Nephron (organoid): ENCODE measurements at regions not wholly inside any gene's neighbourhood (a gene's known extent, or its start where the extent isn't known, plus 50 kb on each side); places are given as distances from the start of the nearest gene placed in this dataset.

ENCODE experiments used
- H3K27ac Mint-ChIP-seq, 3 experiments: 2 replicates each; pipeline ENCODE4 v1.8.0; 2020; ENCODE audit warnings: mixed read lengths in 3 of 3, mild to moderate bottlenecking in 2 of 3, moderate library complexity in 1 of 3
- H3K27me3 Mint-ChIP-seq: 2 replicates; pipeline ENCODE4 v1.8.0; 2021; ENCODE audit warnings: low read depth, mild to moderate bottlenecking, moderate library complexity, mixed read lengths
- H3K36me3 Mint-ChIP-seq: 2 replicates; pipeline ENCODE4 v1.8.0; 2020; ENCODE audit warnings: low read depth, mixed read lengths
- H3K4me1 Mint-ChIP-seq: 2 replicates; pipeline ENCODE4 v1.8.0; 2020; ENCODE audit warnings: mixed read lengths
- H3K4me3 Mint-ChIP-seq, 3 experiments: 2 replicates each; pipeline ENCODE4 v1.8.0; 2020; ENCODE audit warnings: mild to moderate bottlenecking in 3 of 3, mixed read lengths in 3 of 3, moderate library complexity in 2 of 3
- H3K9me3 Mint-ChIP-seq: 2 replicates; pipeline ENCODE4 v1.8.0; 2020; ENCODE audit warnings: mixed read lengths
- CTCF ChIP-seq, 3 experiments: fragments of 200-600 bp; sonication (generic); IDR thresholded peaks; one replicate each; pipeline ENCODE4 v1.5.0; 2021; ENCODE audit warnings: antibody characterized with exemption in 3 of 3; ENCODE audit not compliant: unreplicated experiment in 3 of 3

DNA sequence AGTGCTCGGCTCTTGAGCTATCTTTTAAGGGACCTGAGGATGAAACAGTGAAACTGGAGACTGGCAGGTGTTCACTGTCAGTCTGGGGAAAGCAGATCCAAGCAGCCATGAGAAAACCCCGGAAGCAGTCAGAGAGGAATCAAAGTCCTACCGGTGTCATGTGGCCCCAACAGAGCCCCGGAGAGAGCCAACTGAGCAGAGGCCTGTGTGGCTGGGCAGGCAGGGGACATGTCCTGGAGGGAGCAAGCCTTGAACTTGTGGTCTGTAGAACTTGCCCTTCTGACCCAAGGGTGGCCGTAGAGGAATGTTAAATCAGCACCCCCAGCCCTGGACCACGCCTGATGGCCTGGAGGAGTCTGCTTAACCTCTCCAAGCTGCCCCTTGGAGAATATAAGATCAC lies 113.7 kb upstream of the ZNF507 start:
- TF ChIP-seq CTCF (IDR thresholded peaks at IDR 0.05; ENCODE audit: unreplicated experiment in 3 of 3) = no peak
- Mint-ChIP-seq H3K4me3 (no peak overlapping the region), H3K27me3 (peaks cover 48% of the 10 kb centered on the region), H3K27ac (no peak overlapping the region), H3K4me1 (peaks cover 5% of the 10 kb centered on the region), H3K9me3 (no peaks in the 10 kb centered on the region), H3K36me3 (no peaks in the 10 kb centered on the region)

DNA sequence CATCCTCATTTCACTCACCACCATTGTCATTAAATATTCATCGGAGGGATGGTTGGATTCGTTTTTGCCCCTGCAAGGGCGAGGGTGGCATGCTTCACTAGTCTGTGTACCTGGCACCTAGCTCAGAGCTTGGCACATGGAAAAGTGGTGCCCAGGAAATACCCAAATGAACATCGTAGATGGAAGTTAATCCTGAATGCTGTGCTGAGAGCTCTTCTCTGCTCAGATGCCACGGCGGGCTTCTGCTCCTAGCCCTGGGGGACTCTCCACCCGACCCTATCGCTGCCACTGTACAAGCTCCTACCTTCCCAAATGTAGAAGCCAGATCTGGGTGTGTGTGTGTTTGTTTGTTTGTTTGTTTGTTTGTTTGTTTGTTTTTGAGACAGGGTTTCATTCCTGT lies 113.0 kb upstream of the ZNF507 start:
- Mint-ChIP-seq H3K27ac (no peak overlapping the region), H3K4me3 (no peak overlapping the region), H3K9me3 (peaks cover 4% of the 10 kb centered on the region), H3K4me1 (peaks cover 10% of the 10 kb centered on the region), H3K36me3 (peaks cover under 1% of the 10 kb centered on the region), H3K27me3 (peaks cover 48% of the 10 kb centered on the region)
- no peak for TF ChIP-seq CTCF (IDR thresholded peaks at IDR 0.05; ENCODE audit: unreplicated experiment in 3 of 3)

DNA sequence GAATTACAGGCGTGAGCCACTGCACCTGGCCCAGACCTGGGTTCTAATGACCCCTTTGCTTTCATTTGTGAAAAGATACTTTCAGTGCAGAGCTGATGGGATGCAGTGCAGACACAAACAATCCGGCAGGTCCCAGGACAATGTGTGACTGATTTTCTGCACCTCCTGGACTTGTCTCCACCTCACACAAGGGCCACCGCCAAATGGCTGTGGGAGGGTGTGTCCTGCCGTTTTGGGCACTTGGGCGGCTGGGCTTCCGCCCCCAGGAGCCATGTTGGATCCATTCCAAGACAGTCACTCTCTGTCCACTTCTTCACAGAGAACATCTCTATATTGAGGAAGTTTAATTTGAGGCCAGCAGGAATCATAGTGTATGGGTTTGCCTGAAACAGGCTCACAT lies 112.3 kb upstream of the ZNF507 start:
- H3K27me3 Mint-ChIP-seq = peaks cover 42% of the 10 kb centered on the region
- no peak for TF ChIP-seq CTCF (IDR thresholded peaks at IDR 0.05; ENCODE audit: unreplicated experiment in 3 of 3)
- H3K4me1 Mint-ChIP-seq = peaks cover 10% of the 10 kb centered on the region
- peaks cover 5% of the 10 kb centered on the region for H3K9me3 Mint-ChIP-seq
- peaks cover 3% of the 10 kb centered on the region for H3K36me3 Mint-ChIP-seq
- no peak overlapping the region for H3K27ac Mint-ChIP-seq
- no peak overlapping the region for H3K4me3 Mint-ChIP-seq

DNA sequence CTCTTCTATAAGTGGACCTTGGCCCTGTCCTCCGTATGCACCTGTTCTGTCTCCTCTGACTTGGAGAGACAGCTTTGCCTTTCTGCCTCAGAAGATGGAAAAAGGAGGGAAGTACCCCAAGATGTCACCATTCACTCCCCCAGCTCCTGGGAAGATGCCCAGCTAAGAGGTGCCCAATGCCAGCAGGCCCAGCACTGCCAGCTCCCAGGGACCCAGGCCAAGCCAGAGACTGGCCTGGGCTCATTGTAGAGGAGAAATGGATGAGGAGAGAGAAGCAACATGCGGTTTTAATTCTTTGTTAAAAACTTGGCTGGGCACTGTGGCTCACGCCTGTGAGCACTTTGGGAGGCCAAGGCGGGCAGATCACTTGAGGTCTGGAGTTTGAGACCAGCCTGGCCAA lies 111.5 kb upstream of the ZNF507 start:
- no peak overlapping the region for H3K4me3 Mint-ChIP-seq
- peaks cover 5% of the 10 kb centered on the region for H3K9me3 Mint-ChIP-seq
- H3K36me3 Mint-ChIP-seq = peaks cover 3% of the 10 kb centered on the region
- peaks cover 10% of the 10 kb centered on the region for H3K4me1 Mint-ChIP-seq
- H3K27ac Mint-ChIP-seq = no peak overlapping the region
- no peak for TF ChIP-seq CTCF (IDR thresholded peaks at IDR 0.05; ENCODE audit: unreplicated experiment in 3 of 3)
- peaks cover 39% of the 10 kb centered on the region for H3K27me3 Mint-ChIP-seq

DNA sequence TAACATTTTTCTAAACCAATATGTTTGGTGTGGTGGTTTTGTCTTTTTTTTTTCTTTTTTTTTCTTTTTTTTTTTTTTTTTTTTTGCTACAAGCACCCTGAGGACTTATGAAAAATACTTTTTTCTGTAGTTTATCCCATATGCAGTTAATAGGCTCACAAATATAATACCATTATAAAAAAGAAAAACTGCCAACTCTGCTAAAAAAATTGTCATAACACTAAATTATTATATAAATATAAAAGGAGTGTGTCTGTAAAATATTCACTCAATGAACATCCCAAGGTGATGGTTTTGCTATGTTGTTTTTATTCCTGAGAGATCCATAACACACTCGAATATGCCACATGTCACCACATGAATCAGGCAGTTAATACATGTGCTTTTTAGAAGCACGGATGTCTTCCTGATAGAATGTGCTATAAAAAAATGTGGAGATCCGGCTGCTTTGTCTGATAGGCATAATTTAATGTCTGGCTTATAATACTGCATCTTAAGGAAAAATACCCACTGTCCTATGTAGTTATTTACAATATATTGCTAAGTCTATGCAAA lies 110.7 kb upstream of the ZNF507 start:
- no peak for TF ChIP-seq CTCF (IDR thresholded peaks at IDR 0.05; ENCODE audit: unreplicated experiment in 3 of 3)
- Mint-ChIP-seq H3K36me3 (peaks cover 3% of the 10 kb centered on the region), H3K9me3 (peaks cover 5% of the 10 kb centered on the region), H3K27me3 (peaks cover 33% of the 10 kb centered on the region), H3K4me1 (peaks cover 10% of the 10 kb centered on the region), H3K4me3 (no peak overlapping the region), H3K27ac (no peak overlapping the region)

- peaks cover 18% of the 10 kb centered on the region for H3K27me3 Mint-ChIP-seq
- TF ChIP-seq CTCF (IDR thresholded peaks at IDR 0.05; ENCODE audit: unreplicated experiment in 3 of 3) = no peak
- no peak overlapping the region for H3K27ac Mint-ChIP-seq
- peaks cover 3% of the 10 kb centered on the region for H3K36me3 Mint-ChIP-seq
- H3K4me1 Mint-ChIP-seq = peaks cover 22% of the 10 kb centered on the region
- peaks cover 5% of the 10 kb centered on the region for H3K9me3 Mint-ChIP-seq
- no peak overlapping the region for H3K4me3 Mint-ChIP-seq
Measured at GRCh38 chr19:32238076-32238475, 107.3 kb upstream of the ZNF507 start.
